ENCODE measurements at regions not wholly inside any gene's neighbourhood (a gene's known extent, or its start where the extent isn't known, plus 50 kb on each side); places are given as distances from the start of the nearest gene placed in this dataset.

- Histone ChIP-seq H3K36me3 (ENCODE audit: insufficient read depth, low read length) (no peaks in the 10 kb centered on the region), H3K9me3 (ENCODE audit: insufficient read depth, low read depth, low read length) (no peaks in the 10 kb centered on the region), H3K9ac (ENCODE audit: low read length) (no peak overlapping the region), H3K4me1 (ENCODE audit: insufficient read depth, low read length) (no peaks in the 10 kb centered on the region), H3K4me3 (ENCODE audit: insufficient read depth, low read depth, low read length) (no peak overlapping the region), H3K4me2 (ENCODE audit: low read length) (no peak overlapping the region), H2AFZ (ENCODE audit: low read depth, low read length) (no peak overlapping the region), H3K27me3 (ENCODE audit: insufficient read depth, low read length) (no peaks in the 10 kb centered on the region), H3K79me2 (ENCODE audit: insufficient read depth, low read length) (no peaks in the 10 kb centered on the region), H3K27ac (ENCODE audit: low read depth, low read length) (no peak overlapping the region), H4K20me1 (ENCODE audit: insufficient read depth, low read length) (no peaks in the 10 kb centered on the region)
- Mint-ChIP-seq H3K9me3 (ENCODE audit: unreplicated experiment) (no peaks in the 10 kb centered on the region), H3K36me3 (ENCODE audit: low read depth, unreplicated experiment) (no peaks in the 10 kb centered on the region), H3K4me1 (ENCODE audit: low read depth, unreplicated experiment) (no peaks in the 10 kb centered on the region), H3K27ac (ENCODE audit: unreplicated experiment) (no peak overlapping the region), H3K27me3 (ENCODE audit: low read depth, unreplicated experiment) (no peaks in the 10 kb centered on the region), H3K4me3 (ENCODE audit: unreplicated experiment) (no peak overlapping the region)
- no peak for TF ChIP-seq EZH2 (IDR thresholded peaks at IDR 0.05; ENCODE audit: insufficient read depth, low read length)
- TF ChIP-seq, protein P1, sequence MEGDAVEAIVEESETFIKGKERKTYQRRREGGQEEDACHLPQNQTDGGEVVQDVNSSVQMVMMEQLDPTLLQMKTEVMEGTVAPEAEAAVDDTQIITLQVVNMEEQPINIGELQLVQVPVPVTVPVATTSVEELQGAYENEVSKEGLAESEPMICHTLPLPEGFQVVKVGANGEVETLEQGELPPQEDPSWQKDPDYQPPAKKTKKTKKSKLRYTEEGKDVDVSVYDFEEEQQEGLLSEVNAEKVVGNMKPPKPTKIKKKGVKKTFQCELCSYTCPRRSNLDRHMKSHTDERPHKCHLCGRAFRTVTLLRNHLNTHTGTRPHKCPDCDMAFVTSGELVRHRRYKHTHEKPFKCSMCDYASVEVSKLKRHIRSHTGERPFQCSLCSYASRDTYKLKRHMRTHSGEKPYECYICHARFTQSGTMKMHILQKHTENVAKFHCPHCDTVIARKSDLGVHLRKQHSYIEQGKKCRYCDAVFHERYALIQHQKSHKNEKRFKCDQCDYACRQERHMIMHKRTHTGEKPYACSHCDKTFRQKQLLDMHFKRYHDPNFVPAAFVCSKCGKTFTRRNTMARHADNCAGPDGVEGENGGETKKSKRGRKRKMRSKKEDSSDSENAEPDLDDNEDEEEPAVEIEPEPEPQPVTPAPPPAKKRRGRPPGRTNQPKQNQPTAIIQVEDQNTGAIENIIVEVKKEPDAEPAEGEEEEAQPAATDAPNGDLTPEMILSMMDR (IDR thresholded peaks at IDR 0.05; ENCODE audit: insufficient read depth, low read depth, low read length) = no peak
- no peak for FAIRE-seq
- no peak for DNase-seq (ENCODE audit: low read depth)
Measured at GRCh38 chr7:82617156-82617555, 173.6 kb upstream of the CACNA2D1 start.

GRCh38 chr7:82616059-82616728 lies 172.6 kb upstream of the CACNA2D1 start:
- no peaks in the 10 kb centered on the region for H3K4me1 ChIP-seq (ENCODE audit: insufficient read depth, low read length)
- Mint-ChIP-seq H3K4me3 (ENCODE audit: unreplicated experiment) (no peak overlapping the region), H3K4me1 (ENCODE audit: low read depth, unreplicated experiment) (no peaks in the 10 kb centered on the region), H3K27me3 (ENCODE audit: low read depth, unreplicated experiment) (no peaks in the 10 kb centered on the region), H3K36me3 (ENCODE audit: low read depth, unreplicated experiment) (no peaks in the 10 kb centered on the region), H3K27ac (ENCODE audit: unreplicated experiment) (no peak overlapping the region), H3K9me3 (ENCODE audit: unreplicated experiment) (no peaks in the 10 kb centered on the region)
- H3K9me3 ChIP-seq (ENCODE audit: insufficient read depth, low read depth, low read length) = no peaks in the 10 kb centered on the region
- no peaks in the 10 kb centered on the region for H3K79me2 ChIP-seq (ENCODE audit: insufficient read depth, low read length)
- H3K27ac ChIP-seq (ENCODE audit: low read depth, low read length) = no peak overlapping the region
- DNase-seq (ENCODE audit: low read depth) (no peak), FAIRE-seq (no peak)
- TF ChIP-seq, protein P1 (IDR thresholded peaks at IDR 0.05; ENCODE audit: insufficient read depth, low read depth, low read length) = no peak
- TF ChIP-seq EZH2 (IDR thresholded peaks at IDR 0.05; ENCODE audit: insufficient read depth, low read length) = no peak
- H2AFZ ChIP-seq (ENCODE audit: low read depth, low read length) = no peak overlapping the region
- H3K4me2 ChIP-seq (ENCODE audit: low read length) = no peak overlapping the region
- H3K27me3 ChIP-seq (ENCODE audit: insufficient read depth, low read length) = no peaks in the 10 kb centered on the region
- no peak overlapping the region for H3K4me3 ChIP-seq (ENCODE audit: insufficient read depth, low read depth, low read length)
- no peaks in the 10 kb centered on the region for H3K36me3 ChIP-seq (ENCODE audit: insufficient read depth, low read length)
- H4K20me1 ChIP-seq (ENCODE audit: insufficient read depth, low read length) = no peaks in the 10 kb centered on the region
- H3K9ac ChIP-seq (ENCODE audit: low read length) = no peak overlapping the region

DNA sequence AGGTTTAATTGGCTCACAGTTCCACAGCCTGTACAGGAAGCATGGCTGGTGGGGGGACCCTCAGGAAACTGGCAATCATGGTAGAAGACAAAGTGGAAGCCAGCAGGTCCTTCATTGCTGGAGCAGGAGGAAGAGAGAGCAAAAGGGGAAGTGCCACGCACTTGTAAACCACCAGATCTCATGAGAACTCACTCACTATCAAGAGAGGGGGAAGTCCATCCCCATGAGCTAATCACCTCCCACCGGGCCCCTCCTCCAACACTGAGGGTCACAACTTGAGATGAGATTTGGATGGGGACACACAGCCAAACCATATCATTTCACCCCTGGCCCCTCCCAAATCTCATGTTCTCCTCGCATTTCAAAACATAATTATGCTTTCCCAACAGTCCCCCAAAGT lies 171.9 kb upstream of the CACNA2D1 start:
- no peaks in the 10 kb centered on the region for H4K20me1 ChIP-seq (ENCODE audit: insufficient read depth, low read length)
- no peaks in the 10 kb centered on the region for H3K79me2 ChIP-seq (ENCODE audit: insufficient read depth, low read length)
- Mint-ChIP-seq H3K27me3 (ENCODE audit: low read depth, unreplicated experiment) (no peaks in the 10 kb centered on the region), H3K9me3 (ENCODE audit: unreplicated experiment) (no peaks in the 10 kb centered on the region), H3K4me3 (ENCODE audit: unreplicated experiment) (no peak overlapping the region), H3K36me3 (ENCODE audit: low read depth, unreplicated experiment) (no peaks in the 10 kb centered on the region), H3K27ac (ENCODE audit: unreplicated experiment) (no peak overlapping the region), H3K4me1 (ENCODE audit: low read depth, unreplicated experiment) (no peaks in the 10 kb centered on the region)
- H3K36me3 ChIP-seq (ENCODE audit: insufficient read depth, low read length) = no peaks in the 10 kb centered on the region
- H3K27me3 ChIP-seq (ENCODE audit: insufficient read depth, low read length) = no peaks in the 10 kb centered on the region
- no peak overlapping the region for H3K4me2 ChIP-seq (ENCODE audit: low read length)
- no peak overlapping the region for H3K9ac ChIP-seq (ENCODE audit: low read length)
- H3K27ac ChIP-seq (ENCODE audit: low read depth, low read length) = no peak overlapping the region
- H3K9me3 ChIP-seq (ENCODE audit: insufficient read depth, low read depth, low read length) = no peaks in the 10 kb centered on the region
- no peak for DNase-seq (ENCODE audit: low read depth)
- H2AFZ ChIP-seq (ENCODE audit: low read depth, low read length) = no peak overlapping the region
- FAIRE-seq = no peak
- H3K4me3 ChIP-seq (ENCODE audit: insufficient read depth, low read depth, low read length) = no peak overlapping the region
- TF ChIP-seq EZH2 (IDR thresholded peaks at IDR 0.05; ENCODE audit: insufficient read depth, low read length) = no peak
- TF ChIP-seq, protein P1 (IDR thresholded peaks at IDR 0.05; ENCODE audit: insufficient read depth, low read depth, low read length) = no peak
- no peaks in the 10 kb centered on the region for H3K4me1 ChIP-seq (ENCODE audit: insufficient read depth, low read length)
